ENCODE measurements at regions not wholly inside any gene's neighbourhood (a gene's known extent, or its start where the extent isn't known, plus 50 kb on each side); places are given as distances from the start of the nearest gene placed in this dataset.

GRCh38 chr1:110786802-110787327, 86.1 kb upstream of the CD53 start:
- no peak overlapping the region for H3K4me3 ChIP-seq (replicated peaks; ENCODE audit: low read depth, low read length)
- DNase-seq (ENCODE audit: extremely low read depth, low read depth) = no peak
- TF ChIP-seq CTCF (IDR thresholded peaks at IDR 0.05; ENCODE audit: low read depth, low read length, missing control alignments) = no peak

- H3K4me3 ChIP-seq (replicated peaks; ENCODE audit: low read depth, low read length) = no peak overlapping the region
- no peak for DNase-seq (ENCODE audit: extremely low read depth, low read depth)
- no peak for TF ChIP-seq CTCF (IDR thresholded peaks at IDR 0.05; ENCODE audit: low read depth, low read length, missing control alignments)
Measured at GRCh38 chr1:110785612-110786011, 87.3 kb upstream of the CD53 start.

- no peak for TF ChIP-seq CTCF (IDR thresholded peaks at IDR 0.05; ENCODE audit: low read depth, low read length, missing control alignments)
- DNase-seq (ENCODE audit: extremely low read depth, low read depth) = no peak
- no peak overlapping the region for H3K4me3 ChIP-seq (replicated peaks; ENCODE audit: low read depth, low read length)
Measured at GRCh38 chr1:110785055-110785454, 87.9 kb upstream of the CD53 start.

- no peak overlapping the region for H3K4me3 ChIP-seq (replicated peaks; ENCODE audit: low read depth, low read length)
- TF ChIP-seq CTCF (IDR thresholded peaks at IDR 0.05; ENCODE audit: low read depth, low read length, missing control alignments) = peak; percentile 98
- DNase-seq (ENCODE audit: extremely low read depth, low read depth) = peak; percentile 19
Measured at GRCh38 chr1:110783292-110783918, 89.5 kb upstream of the CD53 start.

GRCh38 chr1:110781525-110781924, 91.4 kb upstream of the CD53 start:
- no peak for DNase-seq (ENCODE audit: extremely low read depth, low read depth)
- H3K4me3 ChIP-seq (replicated peaks; ENCODE audit: low read depth, low read length) = no peak overlapping the region
- TF ChIP-seq CTCF (IDR thresholded peaks at IDR 0.05; ENCODE audit: low read depth, low read length, missing control alignments) = no peak

- TF ChIP-seq CTCF (IDR thresholded peaks at IDR 0.05; ENCODE audit: low read depth, low read length, missing control alignments) = peak; percentile 83
- peak; percentile 47 for DNase-seq (ENCODE audit: extremely low read depth, low read depth)
- H3K4me3 ChIP-seq (replicated peaks; ENCODE audit: low read depth, low read length) = no peak overlapping the region
Measured at GRCh38 chr1:110780600-110781484, 92.1 kb upstream of the CD53 start.

Measured in HFF-Myc (cell line).